ENCODE measurements at regions not wholly inside any gene's neighbourhood (a gene's known extent, or its start where the extent isn't known, plus 50 kb on each side); places are given as distances from the start of the nearest gene placed in this dataset.

DNA sequence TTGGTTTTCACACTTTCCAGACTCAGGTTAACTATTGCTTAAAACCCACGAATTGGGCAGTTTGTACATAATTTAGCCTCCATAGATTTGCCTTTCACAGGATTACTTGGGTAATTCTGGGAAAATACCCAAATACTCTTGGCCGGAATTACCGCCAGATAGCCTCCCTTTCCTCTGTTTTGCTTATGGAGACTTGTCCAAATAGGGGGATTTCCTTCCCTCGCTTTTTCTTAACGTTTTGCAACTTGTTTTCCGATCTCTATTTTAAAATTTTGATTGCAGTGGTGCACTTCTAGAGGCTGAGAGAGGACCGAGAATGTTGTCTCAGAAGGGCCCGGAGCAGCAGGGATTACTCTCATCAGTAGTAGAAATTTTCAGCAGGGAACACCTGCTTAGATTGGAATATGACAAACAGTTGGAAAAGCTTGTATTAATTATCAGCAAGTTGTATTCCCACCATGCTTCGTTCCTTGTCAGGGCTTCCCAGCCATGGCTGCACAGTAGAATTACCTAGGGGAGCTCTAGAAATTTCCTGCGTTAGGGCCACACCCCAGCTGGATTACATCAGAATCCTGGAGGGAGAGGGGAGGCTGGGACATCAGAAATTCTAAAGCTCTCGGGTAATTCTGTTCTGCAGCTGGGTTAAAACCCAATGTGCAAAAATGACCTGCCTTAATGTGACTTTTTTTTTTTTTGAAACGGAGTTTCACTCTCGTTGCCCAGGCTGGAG, 329.1 kb downstream of the SH3GL2 start:
- Mint-ChIP-seq H3K27ac (no peak overlapping the region), H3K4me1 (ENCODE audit: low read depth) (no peaks in the 10 kb centered on the region), H3K4me3 (no peak overlapping the region), H3K36me3 (ENCODE audit: low read depth) (no peaks in the 10 kb centered on the region), H3K9me3 (peaks cover 2% of the 10 kb centered on the region), H3K27me3 (peaks cover 39% of the 10 kb centered on the region)
- no peak for DNase-seq

DNA sequence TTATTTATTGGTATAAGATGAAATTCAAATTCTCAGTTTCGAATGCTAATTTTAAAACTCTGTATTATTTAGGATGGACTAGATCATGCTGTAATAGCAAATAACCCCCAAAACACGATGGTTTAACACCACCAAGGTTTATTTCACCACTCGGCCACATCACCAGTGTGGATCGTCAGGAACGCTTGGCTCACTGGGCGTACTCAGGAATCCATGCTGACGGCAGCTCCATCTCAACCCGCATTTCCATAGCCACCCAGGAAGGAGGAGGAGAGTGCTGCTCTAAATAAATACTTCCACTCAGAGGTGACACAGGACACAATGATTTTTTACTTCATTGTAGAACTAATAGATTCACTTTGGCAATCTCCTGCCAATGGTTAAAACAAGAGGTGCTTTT, 347.4 kb downstream of the SH3GL2 start:
- Mint-ChIP-seq H3K27me3 (no peaks in the 10 kb centered on the region), H3K4me3 (no peak overlapping the region), H3K36me3 (ENCODE audit: low read depth) (no peaks in the 10 kb centered on the region), H3K27ac (no peak overlapping the region), H3K9me3 (peaks cover 4% of the 10 kb centered on the region), H3K4me1 (ENCODE audit: low read depth) (no peaks in the 10 kb centered on the region)
- DNase-seq, result no peak

DNA sequence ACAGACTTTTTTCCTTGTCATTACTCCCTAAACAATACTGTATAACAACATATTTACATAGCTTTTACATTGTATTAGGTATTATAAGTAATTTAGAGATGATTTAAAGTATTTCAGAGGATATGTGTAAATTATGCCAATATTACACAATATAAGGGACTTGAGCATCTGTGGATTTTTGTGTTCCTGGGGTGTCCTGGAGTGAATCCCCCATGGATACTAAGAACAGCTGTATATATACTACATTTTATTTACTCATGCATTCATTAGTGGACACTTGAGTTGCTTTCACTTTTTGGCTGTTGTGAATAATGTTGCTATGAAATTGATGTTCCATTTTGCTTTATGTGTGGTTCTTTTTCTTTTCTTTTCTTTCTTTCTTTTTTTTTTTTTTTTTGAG, 348.8 kb downstream of the SH3GL2 start:
- H3K9me3 Mint-ChIP-seq, result peaks cover 4% of the 10 kb centered on the region
- DNase-seq, result no peak
- no peaks in the 10 kb centered on the region for H3K27me3 Mint-ChIP-seq
- H3K4me3 Mint-ChIP-seq, result no peak overlapping the region
- H3K36me3 Mint-ChIP-seq (ENCODE audit: low read depth), result no peaks in the 10 kb centered on the region
- H3K4me1 Mint-ChIP-seq (ENCODE audit: low read depth), result no peaks in the 10 kb centered on the region
- no peak overlapping the region for H3K27ac Mint-ChIP-seq

DNA sequence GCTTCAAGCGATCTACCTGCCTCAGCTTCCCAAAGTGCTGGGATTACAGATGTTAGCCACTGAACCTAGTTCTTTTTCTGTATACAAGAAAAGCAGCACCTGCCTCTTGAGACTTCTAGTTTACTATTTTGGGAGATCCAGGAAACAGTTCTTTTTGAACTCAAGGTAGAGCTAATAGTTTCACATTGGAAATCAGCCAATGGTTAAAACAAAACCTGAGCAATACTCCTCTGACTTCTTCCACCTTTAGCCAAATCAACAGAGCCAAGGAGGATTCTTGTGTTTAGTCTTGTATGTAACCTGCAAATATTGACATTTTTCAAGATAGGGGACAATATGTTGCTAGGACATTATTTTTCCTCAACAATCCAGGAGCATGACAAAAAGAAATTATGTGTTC, 349.4 kb downstream of the SH3GL2 start:
- Mint-ChIP-seq H3K4me1 (ENCODE audit: low read depth) (no peaks in the 10 kb centered on the region), H3K27me3 (no peaks in the 10 kb centered on the region), H3K9me3 (peaks cover 4% of the 10 kb centered on the region), H3K4me3 (no peak overlapping the region), H3K36me3 (ENCODE audit: low read depth) (no peaks in the 10 kb centered on the region), H3K27ac (no peak overlapping the region)
- no peak for DNase-seq

DNA sequence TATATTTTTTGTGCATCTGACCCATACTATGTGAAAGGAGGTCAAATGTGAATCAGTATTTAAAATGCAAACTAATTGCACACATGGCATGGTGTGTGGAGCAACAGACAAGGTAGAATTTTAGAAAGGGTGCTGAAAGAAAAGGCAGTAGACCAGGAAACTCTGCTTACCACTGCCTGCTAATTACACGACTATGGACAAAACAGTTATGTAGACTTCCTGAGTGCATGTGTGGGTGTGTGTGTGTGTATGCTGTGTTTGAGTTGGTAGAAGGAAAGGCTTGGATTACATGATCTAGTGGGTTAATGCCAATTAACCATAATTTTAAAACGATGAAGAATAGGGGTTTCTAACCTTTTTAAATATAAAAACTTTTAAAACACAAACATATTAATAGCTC, 349.9 kb downstream of the SH3GL2 start:
- Mint-ChIP-seq H3K36me3 (ENCODE audit: low read depth) (no peaks in the 10 kb centered on the region), H3K4me1 (ENCODE audit: low read depth) (no peaks in the 10 kb centered on the region), H3K9me3 (peaks cover 4% of the 10 kb centered on the region), H3K27ac (no peak overlapping the region), H3K27me3 (no peaks in the 10 kb centered on the region), H3K4me3 (no peak overlapping the region)
- no peak for DNase-seq

DNA sequence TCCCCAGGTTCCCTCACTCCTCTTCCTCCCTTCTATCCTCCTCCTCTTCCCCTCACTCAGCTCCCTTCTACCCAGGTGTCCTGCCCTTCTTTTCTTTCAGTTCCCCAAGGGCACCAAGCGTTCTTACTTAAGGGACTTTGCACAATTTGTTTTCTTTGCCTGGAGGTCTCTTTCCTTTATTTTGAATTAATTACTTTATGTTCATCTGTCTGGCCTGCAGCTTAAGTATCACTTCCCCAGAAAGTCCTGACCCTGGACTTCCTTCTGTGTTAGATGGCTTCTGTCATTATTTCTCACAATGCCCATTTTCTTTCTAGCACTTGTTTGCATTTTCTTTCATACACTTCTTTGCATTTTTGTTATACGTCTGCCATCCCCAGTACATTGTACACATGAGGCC, 350.6 kb downstream of the SH3GL2 start:
- Mint-ChIP-seq H3K27ac (no peak overlapping the region), H3K4me3 (no peak overlapping the region), H3K27me3 (no peaks in the 10 kb centered on the region), H3K4me1 (ENCODE audit: low read depth) (no peaks in the 10 kb centered on the region), H3K36me3 (ENCODE audit: low read depth) (no peaks in the 10 kb centered on the region), H3K9me3 (peaks cover 4% of the 10 kb centered on the region)
- DNase-seq, result no peak

DNA sequence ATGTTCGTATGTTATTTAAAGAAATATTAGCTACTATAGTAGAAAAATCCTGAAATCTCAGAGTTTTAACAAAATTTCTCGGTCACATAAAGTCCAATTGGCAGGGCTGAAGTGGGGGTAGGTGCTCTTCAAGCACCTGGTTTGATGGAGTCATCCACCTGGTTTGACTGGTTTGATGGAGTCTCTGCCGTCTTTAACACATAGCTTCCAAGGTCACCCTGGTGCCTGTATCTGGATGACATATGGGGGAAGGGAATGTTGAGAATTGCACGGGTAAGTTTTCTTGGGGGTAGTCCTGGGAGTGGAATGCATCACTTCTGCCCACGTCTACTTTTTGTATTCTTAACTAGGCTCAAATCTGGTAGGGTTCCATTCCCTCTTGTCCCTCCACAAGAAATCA, 351.2 kb downstream of the SH3GL2 start:
- H3K4me3 Mint-ChIP-seq, result no peak overlapping the region
- no peaks in the 10 kb centered on the region for H3K4me1 Mint-ChIP-seq (ENCODE audit: low read depth)
- no peaks in the 10 kb centered on the region for H3K36me3 Mint-ChIP-seq (ENCODE audit: low read depth)

DNA sequence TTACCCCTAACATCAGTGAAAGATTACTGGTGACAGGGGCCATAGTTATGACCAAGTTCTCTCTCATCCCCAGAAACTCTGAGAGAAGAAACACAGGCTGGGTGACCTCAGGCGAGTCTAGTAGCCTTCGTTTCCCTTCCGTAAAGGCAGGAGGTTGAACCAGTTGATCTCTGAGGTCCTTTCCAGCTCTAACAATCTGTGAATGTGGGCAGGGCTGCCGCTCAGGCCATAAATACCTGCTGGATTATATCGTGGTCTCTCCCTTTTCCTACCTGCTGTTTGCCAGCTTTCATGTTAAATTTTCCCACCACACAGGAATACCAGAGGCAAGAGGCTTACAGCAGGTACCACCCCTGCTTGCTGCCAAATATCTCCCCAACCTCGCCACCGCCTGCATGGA, 357.5 kb downstream of the SH3GL2 start:
- no peak overlapping the region for H3K27ac Mint-ChIP-seq
- no peaks in the 10 kb centered on the region for H3K4me1 Mint-ChIP-seq (ENCODE audit: low read depth)
- H3K4me3 Mint-ChIP-seq, result no peak overlapping the region
- H3K27me3 Mint-ChIP-seq, result no peaks in the 10 kb centered on the region
- peaks cover 5% of the 10 kb centered on the region for H3K9me3 Mint-ChIP-seq
- no peak for DNase-seq
- H3K36me3 Mint-ChIP-seq (ENCODE audit: low read depth), result no peaks in the 10 kb centered on the region

More for the DNA sequence above, 351.2 kb downstream of the SH3GL2 start:
- H3K27ac Mint-ChIP-seq, result no peak overlapping the region
- no peak for DNase-seq
- H3K27me3 Mint-ChIP-seq, result no peaks in the 10 kb centered on the region
- H3K9me3 Mint-ChIP-seq, result peaks cover 4% of the 10 kb centered on the region

DNA sequence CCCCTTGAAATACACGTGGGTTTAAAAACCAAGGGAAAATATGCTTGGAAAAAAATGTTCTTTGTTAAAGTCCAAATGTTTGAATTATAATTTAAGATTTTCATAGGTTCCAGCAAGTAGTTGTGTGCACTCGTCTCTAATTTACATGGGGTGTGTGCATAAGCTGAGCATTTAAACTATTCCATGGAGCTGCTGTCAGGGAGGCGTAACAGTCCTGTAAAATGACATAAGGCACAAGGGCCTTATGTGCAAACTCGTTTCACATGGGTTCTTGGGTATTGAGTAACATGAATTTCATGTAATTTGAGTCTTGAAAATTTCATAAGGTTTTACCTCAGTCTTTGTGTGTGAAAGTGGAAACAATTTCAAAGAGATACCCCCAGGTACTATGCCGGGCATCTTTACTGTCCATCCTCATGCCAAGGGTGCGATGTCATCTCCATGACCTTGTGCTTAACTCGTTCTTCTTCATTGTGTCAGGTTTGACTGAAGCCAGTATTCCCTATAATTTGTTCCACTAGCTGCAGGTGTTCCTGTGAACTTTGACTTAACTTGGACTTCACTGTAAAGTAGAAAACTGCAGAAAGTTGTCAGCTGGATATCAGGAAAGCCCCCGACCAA, 359.3 kb downstream of the SH3GL2 start:
- H3K36me3 Mint-ChIP-seq (ENCODE audit: low read depth), result no peaks in the 10 kb centered on the region
- H3K27ac Mint-ChIP-seq, result no peak overlapping the region
- H3K9me3 Mint-ChIP-seq, result peaks cover 7% of the 10 kb centered on the region
- no peaks in the 10 kb centered on the region for H3K27me3 Mint-ChIP-seq
- DNase-seq, result no peak
- H3K4me1 Mint-ChIP-seq (ENCODE audit: low read depth), result no peaks in the 10 kb centered on the region
- H3K4me3 Mint-ChIP-seq, result no peak overlapping the region

DNA sequence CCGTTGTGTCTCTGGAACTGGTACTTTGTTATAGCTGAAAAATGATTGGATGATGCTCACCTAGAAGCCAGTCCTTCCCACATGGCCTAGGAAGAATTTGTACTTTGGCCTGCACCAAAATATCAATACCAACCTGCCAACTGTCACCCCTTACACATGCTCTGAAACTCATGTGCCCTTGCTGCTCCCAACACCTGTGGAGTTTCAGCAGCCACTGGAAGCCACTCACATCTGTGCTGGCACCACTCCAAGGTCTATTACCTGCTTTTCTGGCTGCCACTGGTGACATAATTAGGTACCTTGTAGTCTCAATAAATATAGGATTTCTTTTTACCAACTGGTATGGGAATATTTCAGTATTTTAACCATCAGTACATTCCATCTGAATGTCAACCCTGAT, 363.6 kb downstream of the SH3GL2 start:
- no peak overlapping the region for H3K4me3 Mint-ChIP-seq
- H3K9me3 Mint-ChIP-seq, result peaks cover 14% of the 10 kb centered on the region
- DNase-seq, result no peak
- H3K27ac Mint-ChIP-seq, result no peak overlapping the region
- no peaks in the 10 kb centered on the region for H3K27me3 Mint-ChIP-seq
- no peaks in the 10 kb centered on the region for H3K36me3 Mint-ChIP-seq (ENCODE audit: low read depth)
- no peaks in the 10 kb centered on the region for H3K4me1 Mint-ChIP-seq (ENCODE audit: low read depth)

DNA sequence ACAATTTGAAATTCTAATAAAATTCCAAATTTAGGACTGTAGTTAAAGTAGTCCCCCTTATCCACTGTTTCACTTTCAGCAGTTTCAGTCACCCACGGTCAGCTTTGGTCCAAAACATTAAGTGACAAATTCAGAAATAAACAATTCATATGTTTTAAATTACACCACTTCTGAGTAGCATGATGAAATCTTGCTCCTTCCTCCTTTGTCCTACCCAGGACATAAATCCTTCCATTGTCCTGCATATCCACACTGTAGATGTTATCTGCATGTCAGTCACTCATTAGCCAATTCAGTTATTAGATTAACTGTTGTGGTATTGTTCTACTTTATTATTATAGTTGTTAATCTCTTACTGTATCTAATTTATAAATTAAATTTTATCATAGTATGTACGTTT, 376.5 kb downstream of the SH3GL2 start:
- Mint-ChIP-seq H3K9me3 (no peaks in the 10 kb centered on the region), H3K4me1 (ENCODE audit: low read depth) (no peaks in the 10 kb centered on the region), H3K4me3 (no peak overlapping the region), H3K27ac (no peak overlapping the region), H3K27me3 (no peaks in the 10 kb centered on the region), H3K36me3 (ENCODE audit: low read depth) (no peaks in the 10 kb centered on the region)
- no peak for DNase-seq

DNA sequence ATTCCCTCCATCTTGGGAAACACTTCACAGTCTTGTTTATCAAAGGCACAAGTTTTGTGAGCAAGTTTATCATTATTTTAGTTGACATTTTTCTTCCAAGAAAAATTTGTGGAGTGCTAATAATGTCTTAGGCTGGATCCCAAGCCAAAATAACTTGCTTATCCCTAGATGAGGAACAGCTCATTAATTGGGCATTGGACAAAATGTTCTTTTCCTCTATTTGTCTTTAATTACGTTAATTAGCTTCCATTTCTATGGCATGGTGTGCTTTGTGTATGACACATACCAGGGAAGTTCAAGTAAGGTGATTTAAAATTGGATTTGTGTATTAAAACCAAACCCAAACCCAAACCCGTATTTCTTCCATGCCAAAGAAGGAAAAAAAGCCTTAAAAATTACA, 379.5 kb downstream of the SH3GL2 start:
- H3K4me1 Mint-ChIP-seq (ENCODE audit: low read depth), result no peaks in the 10 kb centered on the region
- H3K27me3 Mint-ChIP-seq, result no peaks in the 10 kb centered on the region
- no peaks in the 10 kb centered on the region for H3K36me3 Mint-ChIP-seq (ENCODE audit: low read depth)
- no peak for DNase-seq
- H3K4me3 Mint-ChIP-seq, result no peak overlapping the region
- H3K27ac Mint-ChIP-seq, result no peak overlapping the region
- H3K9me3 Mint-ChIP-seq, result no peaks in the 10 kb centered on the region

DNA sequence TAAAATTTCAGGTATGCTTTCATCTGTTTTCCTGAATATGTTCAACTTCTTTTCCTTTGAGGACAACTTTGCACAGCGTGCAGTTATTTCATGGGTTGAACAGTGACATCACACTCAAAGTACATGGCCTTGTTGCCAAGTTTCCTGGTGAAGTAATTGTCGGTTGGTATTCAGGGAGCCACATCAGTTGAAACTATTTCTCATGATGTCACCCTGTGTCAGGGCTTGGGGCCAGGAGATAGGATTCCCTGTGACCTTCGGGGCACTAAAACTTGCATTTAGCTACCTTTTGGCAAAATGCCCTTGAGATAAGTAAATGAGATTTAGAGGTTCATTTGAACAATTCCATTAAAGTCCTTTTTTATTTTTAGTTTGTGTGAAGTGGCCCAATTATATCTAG, 383.9 kb downstream of the SH3GL2 start:
- no peak for DNase-seq
- Mint-ChIP-seq H3K9me3 (no peaks in the 10 kb centered on the region), H3K4me1 (ENCODE audit: low read depth) (no peaks in the 10 kb centered on the region), H3K4me3 (no peak overlapping the region), H3K36me3 (ENCODE audit: low read depth) (no peaks in the 10 kb centered on the region), H3K27ac (no peak overlapping the region), H3K27me3 (no peaks in the 10 kb centered on the region)

DNA sequence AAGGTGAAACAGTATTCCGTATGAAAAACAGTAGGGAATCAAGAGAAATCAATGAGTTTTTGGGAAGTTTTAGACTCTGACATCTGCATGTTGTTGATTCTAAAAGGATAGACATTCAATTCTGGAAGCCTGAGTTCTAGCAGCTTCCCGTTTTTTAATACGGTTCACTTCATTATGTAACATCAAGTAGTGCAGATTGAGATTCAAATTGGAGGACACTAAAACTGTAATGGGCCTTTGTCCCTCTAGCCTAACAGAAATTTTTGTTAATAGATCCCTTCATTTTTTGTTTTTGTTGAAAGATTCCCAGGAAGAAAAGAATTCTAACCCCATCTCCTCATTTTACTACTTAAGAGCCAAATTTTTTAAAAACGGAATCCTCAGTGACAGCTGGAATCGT, 384.6 kb downstream of the SH3GL2 start:
- H3K27ac Mint-ChIP-seq, result no peak overlapping the region
- H3K9me3 Mint-ChIP-seq, result no peaks in the 10 kb centered on the region
- H3K4me3 Mint-ChIP-seq, result no peak overlapping the region
- H3K4me1 Mint-ChIP-seq (ENCODE audit: low read depth), result no peaks in the 10 kb centered on the region
- DNase-seq, result no peak
- no peaks in the 10 kb centered on the region for H3K36me3 Mint-ChIP-seq (ENCODE audit: low read depth)
- no peaks in the 10 kb centered on the region for H3K27me3 Mint-ChIP-seq

DNA sequence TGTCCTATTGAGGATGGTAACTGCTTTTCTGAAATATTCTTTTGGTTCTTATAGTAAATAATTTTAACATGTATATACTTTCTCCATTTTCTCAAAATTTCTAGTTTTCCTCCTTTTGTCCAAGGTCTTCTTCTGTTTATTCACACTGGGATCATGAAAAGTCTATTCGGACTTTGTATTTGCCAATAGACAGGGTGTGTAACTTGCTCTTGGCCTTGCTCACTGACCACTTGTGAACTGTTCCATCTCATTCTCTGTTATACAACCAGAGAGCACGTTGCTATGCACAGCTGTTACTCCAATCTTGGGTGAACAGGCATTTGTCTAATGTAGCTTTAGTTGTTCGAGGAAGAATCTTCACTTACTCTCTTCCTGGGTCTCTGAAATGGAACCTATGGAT, 388.9 kb downstream of the SH3GL2 start:
- Mint-ChIP-seq H3K36me3 (ENCODE audit: low read depth) (no peaks in the 10 kb centered on the region), H3K27me3 (no peaks in the 10 kb centered on the region), H3K4me3 (no peak overlapping the region), H3K9me3 (no peaks in the 10 kb centered on the region), H3K4me1 (ENCODE audit: low read depth) (no peaks in the 10 kb centered on the region), H3K27ac (no peak overlapping the region)
- no peak for DNase-seq

DNA sequence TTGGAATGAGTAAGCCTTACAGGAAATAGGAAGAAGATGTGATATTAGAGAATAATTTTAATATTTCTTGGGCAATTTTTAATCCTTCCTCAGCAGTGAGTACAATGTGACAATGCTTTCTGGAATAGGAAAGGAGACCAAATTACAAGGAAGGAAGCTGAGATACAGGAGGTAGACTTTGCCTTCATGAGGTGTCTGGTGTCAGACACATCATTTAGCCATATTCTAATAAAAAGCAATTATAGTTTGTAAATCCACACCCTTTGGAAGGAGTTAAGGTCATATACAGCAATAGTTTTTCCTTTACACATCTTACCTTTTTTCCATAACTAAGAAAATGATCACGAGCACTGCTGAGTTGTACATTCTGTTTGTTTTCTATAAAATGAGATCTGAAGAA, 390.4 kb downstream of the SH3GL2 start:
- Mint-ChIP-seq H3K4me3 (no peak overlapping the region), H3K27ac (no peak overlapping the region), H3K4me1 (ENCODE audit: low read depth) (no peaks in the 10 kb centered on the region), H3K9me3 (no peaks in the 10 kb centered on the region), H3K36me3 (ENCODE audit: low read depth) (no peaks in the 10 kb centered on the region), H3K27me3 (no peaks in the 10 kb centered on the region)
- DNase-seq, result no peak

Measured in activated T-cell treated with anti-CD3 and anti-CD28 coated beads, Interleukin-2, amount 50 U/mL, for 24 hours (primary cell).